ENCODE measurements at regions not wholly inside any gene's neighbourhood (a gene's known extent, or its start where the extent isn't known, plus 50 kb on each side); places are given as distances from the start of the nearest gene placed in this dataset.

- Histone ChIP-seq H3K27me3 (ENCODE audit: insufficient read depth) (no peaks in the 10 kb centered on the region), H3K4me2 (no peak overlapping the region), H3F3A (replicated peaks; ENCODE audit: insufficient read depth) (no peaks in the 10 kb centered on the region), H3K9ac (no peak overlapping the region), H2AFZ (ENCODE audit: low read depth) (no peak overlapping the region), H3K27ac (ENCODE audit: low read depth in 2 of 2, low read length in 1 of 2) (no peak overlapping the region), H3K79me2 (ENCODE audit: insufficient read depth) (no peaks in the 10 kb centered on the region), H3K4me1 (ENCODE audit: control insufficient read depth in 1 of 2, insufficient read depth in 2 of 2, low read depth in 1 of 2, low read length in 1 of 2) (no peaks in the 10 kb centered on the region), H3K36me3 (replicated peaks in 1 of 2; ENCODE audit: control insufficient read depth in 1 of 2, insufficient read depth in 2 of 2, low read length in 1 of 2) (no peaks in the 10 kb centered on the region), H3K4me3 (ENCODE audit: low read depth in 2 of 2, low read length in 1 of 2) (no peak overlapping the region), H3K9me2 (no peaks in the 10 kb centered on the region), H3K9me3 (no peaks in the 10 kb centered on the region), H4K20me1 (ENCODE audit: insufficient read depth) (no peaks in the 10 kb centered on the region)
- no peak for DNase-seq
- no peak for TF ChIP-seq JUND (IDR thresholded peaks at IDR 0.05)
- TF ChIP-seq ZBTB33 (IDR thresholded peaks at IDR 0.05; ENCODE audit: borderline replicate concordance, low read depth), result no peak
- no peak for TF ChIP-seq YY1 (IDR thresholded peaks at IDR 0.05; ENCODE audit: low read depth)
- TF ChIP-seq RAD21 (IDR thresholded peaks at IDR 0.05; ENCODE audit: low read length), result no peak
- no peak for TF ChIP-seq MEF2A (IDR thresholded peaks at IDR 0.05; ENCODE audit: borderline replicate concordance, low read depth)
- TF ChIP-seq CHD2 (IDR thresholded peaks at IDR 0.05; ENCODE audit: low read length, partially characterized antibody), result no peak
- no peak for TF ChIP-seq ELF1 (IDR thresholded peaks at IDR 0.05)
- TF ChIP-seq USF2 (IDR thresholded peaks at IDR 0.05; ENCODE audit: borderline replicate concordance, low read depth, low read length), result no peak
- TF ChIP-seq SIN3A (IDR thresholded peaks at IDR 0.05; ENCODE audit: borderline replicate concordance, low read depth, low read length), result no peak
- TF ChIP-seq NRF1 (IDR thresholded peaks at IDR 0.05; ENCODE audit: low read depth, low read length), result no peak
- TF ChIP-seq REST (IDR thresholded peaks at IDR 0.05; ENCODE audit: low read depth, low read length), result no peak
- TF ChIP-seq SMC3 (IDR thresholded peaks at IDR 0.05; ENCODE audit: low read depth, low read length), result no peak
- TF ChIP-seq PBX3 (IDR thresholded peaks at IDR 0.05), result no peak
- TF ChIP-seq USF1 (IDR thresholded peaks at IDR 0.05; ENCODE audit: borderline replicate concordance, low read depth), result no peak
- TF ChIP-seq RCOR1 (IDR thresholded peaks at IDR 0.05; ENCODE audit: low read length), result no peak
- TF ChIP-seq EP300 (IDR thresholded peaks at IDR 0.05; ENCODE audit: borderline replicate concordance in 1 of 2, low read depth in 1 of 2, low read length in 1 of 2), result no peak
- no peak for TF ChIP-seq POLR2AphosphoS5 (IDR thresholded peaks at IDR 0.05; ENCODE audit: low read depth, low read length)
- ChIA-PET POLR2A (no interaction called here), CTCF (interaction anchor here (0.6 to 2.0 kb wide), 10 partner anchors 13 to 1782 kb away, joined by 3 to 8 read pairs (median 4); partner anchors contain the start of gene ZNF385D)
- 41% methylated on average over 2 of the region's 2 CpGs for WGBS (ENCODE audit: low lambda C conversion rate)
Measured at GRCh38 chr3:22117091-22117490, 366.1 kb upstream of the ZNF385D start.

Measured in SK-N-SH (cell line).